Fibroblast of the conjunctiva (primary cell): ENCODE measurements at regions not wholly inside any gene's neighbourhood (a gene's known extent, or its start where the extent isn't known, plus 50 kb on each side); places are given as distances from the start of the nearest gene placed in this dataset.

Source experiments
- DNase-seq: peaks from one replicate; pipeline ENCODE4 v3.0.0-alpha.2; 2010; ENCODE audit warnings: low read depth

- DNase-seq, result no peak
Observed at GRCh38 chr2:133838642-133839365, 270.5 kb upstream of the NCKAP5 start.

DNA sequence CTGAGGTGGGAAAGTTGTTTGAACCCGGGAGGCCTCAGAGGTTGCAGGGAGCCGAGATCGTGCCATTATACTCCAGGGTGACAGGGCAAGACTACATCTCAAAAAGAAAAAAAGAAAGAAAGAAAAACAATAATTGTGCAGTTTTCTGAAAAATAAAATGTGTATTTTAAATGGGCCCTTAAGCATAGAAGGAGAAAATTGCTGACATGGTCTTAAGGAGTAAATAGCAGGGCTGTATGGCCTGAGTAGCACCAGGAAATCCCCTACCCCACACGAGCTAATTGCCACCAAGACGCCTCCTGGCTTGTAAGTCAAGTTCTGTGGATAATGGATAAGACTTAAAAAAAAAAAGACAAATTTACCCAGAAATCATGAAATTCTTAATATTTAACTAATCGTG is 271.4 kb upstream of the NCKAP5 start:
- DNase-seq, result no peak

DNA sequence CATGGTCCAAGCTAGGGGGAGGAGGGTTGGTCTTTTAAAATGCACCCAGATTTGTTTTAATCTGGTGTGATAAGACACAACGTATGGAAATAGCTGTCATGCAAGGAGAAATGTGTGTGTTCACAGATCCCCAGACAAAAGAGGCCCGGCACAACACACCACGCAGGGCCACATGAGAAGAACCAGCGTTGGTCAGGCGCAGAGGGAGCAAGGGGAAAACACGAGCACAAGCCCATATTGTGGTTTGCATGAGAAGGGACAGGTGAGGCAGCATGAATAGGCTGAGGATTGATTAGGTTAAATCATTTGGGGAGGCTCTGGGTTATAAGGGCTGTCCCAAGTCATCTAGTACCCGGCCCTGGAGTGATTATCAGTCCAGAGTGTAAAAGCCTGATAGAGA is 272.5 kb upstream of the NCKAP5 start:
- DNase-seq, result no peak

DNA sequence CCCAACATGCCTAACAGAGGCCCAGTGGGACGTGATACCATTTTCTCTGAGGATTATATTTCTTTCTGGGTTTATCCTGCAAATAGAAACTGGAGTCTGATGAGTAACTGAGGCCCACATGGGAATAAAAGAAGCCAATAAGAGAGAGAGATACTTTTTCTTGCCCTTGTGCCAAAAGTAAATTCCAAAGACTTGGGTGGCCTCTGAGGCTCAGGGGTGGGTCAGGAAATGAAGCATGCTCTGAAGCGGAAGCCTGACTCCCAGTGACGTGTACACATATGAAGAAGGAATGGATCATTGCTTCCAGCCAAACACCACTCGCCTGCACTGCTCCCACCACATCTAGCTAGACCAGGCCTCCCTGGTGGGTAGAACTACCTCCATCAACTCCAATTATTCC is 273.6 kb upstream of the NCKAP5 start:
- peak; percentile 83 for DNase-seq

GRCh38 chr2:133842446-133842845 is 274.2 kb upstream of the NCKAP5 start:
- no peak for DNase-seq

DNA sequence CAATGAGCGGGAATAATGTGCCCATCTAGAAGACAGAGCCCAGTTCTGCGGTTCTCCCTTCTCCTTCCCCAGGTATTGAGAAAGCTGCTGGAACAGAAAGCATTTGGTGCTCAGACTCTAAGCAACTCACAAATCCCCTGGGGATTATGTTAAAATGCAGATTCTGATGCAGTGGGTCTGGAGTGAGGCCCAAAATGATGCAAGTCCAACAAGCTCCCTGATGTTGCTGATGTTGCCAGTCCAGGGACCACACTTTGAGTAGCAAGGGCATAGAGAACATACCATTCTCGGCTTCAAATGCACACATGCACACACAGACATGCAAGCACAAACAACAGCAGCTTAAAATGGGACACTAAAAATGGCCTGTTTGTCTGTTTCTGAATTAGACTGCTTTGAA is 274.8 kb upstream of the NCKAP5 start:
- peak; percentile 65 for DNase-seq

DNA sequence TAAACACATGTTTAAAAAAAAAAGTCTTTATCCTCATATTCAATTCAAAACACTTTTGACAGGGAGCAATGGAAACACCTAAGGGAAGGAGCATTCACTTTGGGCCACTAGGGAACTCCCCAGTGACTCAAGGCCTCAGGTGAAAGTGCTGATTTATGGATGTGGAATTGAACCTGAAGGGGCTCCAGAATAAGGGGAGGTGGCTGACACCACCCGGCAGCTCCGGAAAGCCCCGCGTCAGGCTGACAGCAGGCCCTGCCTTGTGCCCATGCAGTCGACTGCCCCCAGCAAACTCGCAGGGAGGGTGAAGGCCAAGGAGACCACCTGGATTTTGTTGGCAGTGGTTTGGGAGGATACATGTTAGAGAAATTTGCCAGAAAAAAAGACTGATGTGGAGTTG is 275.3 kb upstream of the NCKAP5 start:
- no peak for DNase-seq

- DNase-seq, result peak; percentile 52
Observed at GRCh38 chr2:133844214-133844892, 276.1 kb upstream of the NCKAP5 start.

GRCh38 chr2:133846476-133846875 is 278.2 kb upstream of the NCKAP5 start:
- DNase-seq, result no peak

- no peak for DNase-seq
Observed at GRCh38 chr2:133847591-133847990, 279.3 kb upstream of the NCKAP5 start.

- no peak for DNase-seq
Observed at GRCh38 chr2:133848111-133848649, 279.9 kb upstream of the NCKAP5 start.

GRCh38 chr2:133849341-133849740 is 281.1 kb upstream of the NCKAP5 start:
- no peak for DNase-seq

DNA sequence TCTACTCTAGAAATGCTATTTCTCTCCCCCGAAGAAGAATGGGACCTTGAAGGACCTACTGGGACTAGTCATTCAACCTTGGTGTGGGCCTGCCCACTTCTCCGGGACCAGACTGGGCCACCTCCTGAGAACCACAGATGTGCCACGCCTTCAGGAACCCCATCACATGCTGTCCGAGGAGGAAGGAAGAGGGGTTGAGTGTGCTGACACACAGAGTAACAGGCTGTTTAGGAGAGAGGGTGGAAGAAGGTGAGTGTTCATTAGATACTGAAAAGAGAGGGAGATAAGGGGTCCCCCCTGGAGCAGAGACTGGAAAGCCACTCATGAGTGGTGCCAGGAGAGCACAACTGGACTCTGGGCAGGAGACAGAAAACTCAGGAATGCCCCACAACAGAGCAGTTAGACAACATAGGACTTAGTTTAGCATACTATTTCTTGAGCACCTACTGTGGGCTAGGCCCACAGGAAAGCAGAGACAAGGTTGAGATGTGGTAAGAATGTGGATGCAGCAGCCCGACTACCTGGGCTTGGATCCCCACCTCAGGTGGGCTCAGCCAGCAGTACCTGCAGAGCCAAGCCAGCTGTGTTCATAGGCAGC is 286.4 kb upstream of the NCKAP5 start:
- no peak for DNase-seq

- DNase-seq, result no peak
Observed at GRCh38 chr2:133855526-133855925, 287.3 kb upstream of the NCKAP5 start.

DNA sequence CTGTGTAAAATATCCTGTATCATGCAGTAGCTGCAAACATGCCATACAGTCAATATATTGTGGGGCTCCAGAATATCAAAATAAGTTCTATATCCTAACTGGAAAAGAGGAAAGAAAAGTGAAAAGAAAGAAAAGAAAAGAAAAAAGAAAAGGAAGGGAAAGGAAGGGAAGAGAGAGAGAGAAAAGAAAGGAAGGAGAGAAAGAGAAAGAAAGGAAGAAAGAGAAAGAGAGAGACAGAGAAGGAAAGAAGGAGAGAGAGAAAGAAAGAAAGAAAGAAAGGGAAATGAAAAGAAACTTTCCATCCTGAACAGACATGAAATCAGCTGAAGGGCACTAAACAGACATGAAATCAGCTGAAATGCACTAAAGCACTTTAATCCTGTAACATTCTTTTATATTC is 288.4 kb upstream of the NCKAP5 start:
- no peak for DNase-seq

GRCh38 chr2:133859578-133859977 is 291.3 kb upstream of the NCKAP5 start:
- DNase-seq, result no peak

- no peak for DNase-seq
Observed at GRCh38 chr2:133862400-133862977, 294.2 kb upstream of the NCKAP5 start.

- DNase-seq, result no peak
Observed at GRCh38 chr2:133863106-133863800, 295.0 kb upstream of the NCKAP5 start.

- DNase-seq, result no peak
Observed at GRCh38 chr2:133865141-133865540, 296.9 kb upstream of the NCKAP5 start.

- no peak for DNase-seq
Observed at GRCh38 chr2:133867166-133867565, 298.9 kb upstream of the NCKAP5 start.

GRCh38 chr2:133871545-133872209 is 303.4 kb upstream of the NCKAP5 start:
- no peak for DNase-seq

GRCh38 chr2:133878326-133878725 is 310.1 kb upstream of the NCKAP5 start:
- DNase-seq, result no peak
